ENCODE measurements at regions not wholly inside any gene's neighbourhood (a gene's known extent, or its start where the extent isn't known, plus 50 kb on each side); places are given as distances from the start of the nearest gene placed in this dataset.

DNA sequence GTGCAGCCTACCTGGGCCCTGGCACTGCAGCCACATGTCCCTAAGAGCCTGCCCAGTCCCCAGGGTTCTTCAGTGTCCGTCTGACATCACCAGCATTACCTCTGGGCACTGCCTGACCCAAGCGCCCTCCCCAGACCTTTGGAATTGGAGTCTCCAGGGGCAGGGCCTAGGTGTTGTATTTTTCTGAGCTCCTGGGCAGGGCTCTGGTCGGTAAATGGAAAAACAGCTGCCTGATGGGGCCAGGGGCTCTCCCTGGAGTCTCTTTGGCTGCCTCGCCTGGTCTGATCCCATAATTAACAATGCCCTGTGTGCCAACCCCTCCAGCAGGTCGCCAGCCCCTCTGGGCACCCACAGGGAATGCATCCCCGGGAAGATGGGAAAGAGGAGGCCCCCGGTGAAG is 710.2 kb downstream of the BRD1 start (continued):
- TF ChIP-seq, protein P1, sequence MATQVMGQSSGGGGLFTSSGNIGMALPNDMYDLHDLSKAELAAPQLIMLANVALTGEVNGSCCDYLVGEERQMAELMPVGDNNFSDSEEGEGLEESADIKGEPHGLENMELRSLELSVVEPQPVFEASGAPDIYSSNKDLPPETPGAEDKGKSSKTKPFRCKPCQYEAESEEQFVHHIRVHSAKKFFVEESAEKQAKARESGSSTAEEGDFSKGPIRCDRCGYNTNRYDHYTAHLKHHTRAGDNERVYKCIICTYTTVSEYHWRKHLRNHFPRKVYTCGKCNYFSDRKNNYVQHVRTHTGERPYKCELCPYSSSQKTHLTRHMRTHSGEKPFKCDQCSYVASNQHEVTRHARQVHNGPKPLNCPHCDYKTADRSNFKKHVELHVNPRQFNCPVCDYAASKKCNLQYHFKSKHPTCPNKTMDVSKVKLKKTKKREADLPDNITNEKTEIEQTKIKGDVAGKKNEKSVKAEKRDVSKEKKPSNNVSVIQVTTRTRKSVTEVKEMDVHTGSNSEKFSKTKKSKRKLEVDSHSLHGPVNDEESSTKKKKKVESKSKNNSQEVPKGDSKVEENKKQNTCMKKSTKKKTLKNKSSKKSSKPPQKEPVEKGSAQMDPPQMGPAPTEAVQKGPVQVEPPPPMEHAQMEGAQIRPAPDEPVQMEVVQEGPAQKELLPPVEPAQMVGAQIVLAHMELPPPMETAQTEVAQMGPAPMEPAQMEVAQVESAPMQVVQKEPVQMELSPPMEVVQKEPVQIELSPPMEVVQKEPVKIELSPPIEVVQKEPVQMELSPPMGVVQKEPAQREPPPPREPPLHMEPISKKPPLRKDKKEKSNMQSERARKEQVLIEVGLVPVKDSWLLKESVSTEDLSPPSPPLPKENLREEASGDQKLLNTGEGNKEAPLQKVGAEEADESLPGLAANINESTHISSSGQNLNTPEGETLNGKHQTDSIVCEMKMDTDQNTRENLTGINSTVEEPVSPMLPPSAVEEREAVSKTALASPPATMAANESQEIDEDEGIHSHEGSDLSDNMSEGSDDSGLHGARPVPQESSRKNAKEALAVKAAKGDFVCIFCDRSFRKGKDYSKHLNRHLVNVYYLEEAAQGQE (IDR thresholded peaks at IDR 0.05; ENCODE audit: unreplicated experiment), result no peak

- H2AFZ ChIP-seq, result no peak overlapping the region
- ATAC-seq, result no peak
- TF ChIP-seq, protein P2, sequence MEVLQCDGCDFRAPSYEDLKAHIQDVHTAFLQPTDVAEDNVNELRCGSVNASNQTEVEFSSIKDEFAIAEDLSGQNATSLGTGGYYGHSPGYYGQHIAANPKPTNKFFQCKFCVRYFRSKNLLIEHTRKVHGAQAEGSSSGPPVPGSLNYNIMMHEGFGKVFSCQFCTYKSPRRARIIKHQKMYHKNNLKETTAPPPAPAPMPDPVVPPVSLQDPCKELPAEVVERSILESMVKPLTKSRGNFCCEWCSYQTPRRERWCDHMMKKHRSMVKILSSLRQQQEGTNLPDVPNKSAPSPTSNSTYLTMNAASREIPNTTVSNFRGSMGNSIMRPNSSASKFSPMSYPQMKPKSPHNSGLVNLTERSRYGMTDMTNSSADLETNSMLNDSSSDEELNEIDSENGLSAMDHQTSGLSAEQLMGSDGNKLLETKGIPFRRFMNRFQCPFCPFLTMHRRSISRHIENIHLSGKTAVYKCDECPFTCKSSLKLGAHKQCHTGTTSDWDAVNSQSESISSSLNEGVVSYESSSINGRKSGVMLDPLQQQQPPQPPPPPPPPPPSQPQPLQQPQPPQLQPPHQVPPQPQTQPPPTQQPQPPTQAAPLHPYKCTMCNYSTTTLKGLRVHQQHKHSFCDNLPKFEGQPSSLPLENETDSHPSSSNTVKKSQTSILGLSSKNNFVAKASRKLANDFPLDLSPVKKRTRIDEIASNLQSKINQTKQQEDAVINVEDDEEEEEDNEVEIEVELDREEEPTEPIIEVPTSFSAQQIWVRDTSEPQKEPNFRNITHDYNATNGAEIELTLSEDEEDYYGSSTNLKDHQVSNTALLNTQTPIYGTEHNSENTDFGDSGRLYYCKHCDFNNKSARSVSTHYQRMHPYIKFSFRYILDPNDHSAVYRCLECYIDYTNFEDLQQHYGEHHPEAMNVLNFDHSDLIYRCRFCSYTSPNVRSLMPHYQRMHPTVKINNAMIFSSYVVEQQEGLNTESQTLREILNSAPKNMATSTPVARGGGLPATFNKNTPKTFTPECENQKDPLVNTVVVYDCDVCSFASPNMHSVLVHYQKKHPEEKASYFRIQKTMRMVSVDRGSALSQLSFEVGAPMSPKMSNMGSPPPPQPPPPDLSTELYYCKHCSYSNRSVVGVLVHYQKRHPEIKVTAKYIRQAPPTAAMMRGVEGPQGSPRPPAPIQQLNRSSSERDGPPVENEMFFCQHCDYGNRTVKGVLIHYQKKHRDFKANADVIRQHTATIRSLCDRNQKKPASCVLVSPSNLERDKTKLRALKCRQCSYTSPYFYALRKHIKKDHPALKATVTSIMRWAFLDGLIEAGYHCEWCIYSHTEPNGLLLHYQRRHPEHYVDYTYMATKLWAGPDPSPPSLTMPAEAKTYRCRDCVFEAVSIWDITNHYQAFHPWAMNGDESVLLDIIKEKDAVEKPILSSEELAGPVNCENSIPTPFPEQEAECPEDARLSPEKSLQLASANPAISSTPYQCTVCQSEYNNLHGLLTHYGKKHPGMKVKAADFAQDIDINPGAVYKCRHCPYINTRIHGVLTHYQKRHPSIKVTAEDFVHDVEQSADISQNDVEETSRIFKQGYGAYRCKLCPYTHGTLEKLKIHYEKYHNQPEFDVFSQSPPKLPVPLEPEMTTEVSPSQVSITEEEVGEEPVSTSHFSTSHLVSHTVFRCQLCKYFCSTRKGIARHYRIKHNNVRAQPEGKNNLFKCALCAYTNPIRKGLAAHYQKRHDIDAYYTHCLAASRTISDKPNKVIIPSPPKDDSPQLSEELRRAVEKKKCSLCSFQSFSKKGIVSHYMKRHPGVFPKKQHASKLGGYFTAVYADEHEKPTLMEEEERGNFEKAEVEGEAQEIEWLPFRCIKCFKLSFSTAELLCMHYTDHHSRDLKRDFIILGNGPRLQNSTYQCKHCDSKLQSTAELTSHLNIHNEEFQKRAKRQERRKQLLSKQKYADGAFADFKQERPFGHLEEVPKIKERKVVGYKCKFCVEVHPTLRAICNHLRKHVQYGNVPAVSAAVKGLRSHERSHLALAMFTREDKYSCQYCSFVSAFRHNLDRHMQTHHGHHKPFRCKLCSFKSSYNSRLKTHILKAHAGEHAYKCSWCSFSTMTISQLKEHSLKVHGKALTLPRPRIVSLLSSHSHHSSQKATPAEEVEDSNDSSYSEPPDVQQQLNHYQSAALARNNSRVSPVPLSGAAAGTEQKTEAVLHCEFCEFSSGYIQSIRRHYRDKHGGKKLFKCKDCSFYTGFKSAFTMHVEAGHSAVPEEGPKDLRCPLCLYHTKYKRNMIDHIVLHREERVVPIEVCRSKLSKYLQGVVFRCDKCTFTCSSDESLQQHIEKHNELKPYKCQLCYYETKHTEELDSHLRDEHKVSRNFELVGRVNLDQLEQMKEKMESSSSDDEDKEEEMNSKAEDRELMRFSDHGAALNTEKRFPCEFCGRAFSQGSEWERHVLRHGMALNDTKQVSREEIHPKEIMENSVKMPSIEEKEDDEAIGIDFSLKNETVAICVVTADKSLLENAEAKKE (CRISPR knock-in tag; IDR thresholded peaks at IDR 0.05), result no peak
- no peak for TF ChIP-seq ZNF331 (CRISPR knock-in tag; IDR thresholded peaks at IDR 0.05; ENCODE audit: low read depth)
- no peak for TF ChIP-seq ZNF114 (CRISPR knock-in tag; IDR thresholded peaks at IDR 0.05)
- TF ChIP-seq POLR2AphosphoS5 (IDR thresholded peaks at IDR 0.05; ENCODE audit: low read depth), result no peak
- TF ChIP-seq, protein P1 (IDR thresholded peaks at IDR 0.05; ENCODE audit: unreplicated experiment), result no peak
- TF ChIP-seq CREB1 (CRISPR knock-in tag; IDR thresholded peaks at IDR 0.05; ENCODE audit: low read depth), result no peak
- H3K9me2 ChIP-seq (ENCODE audit: insufficient read depth), result no peaks in the 10 kb centered on the region
- Mint-ChIP-seq H3K9me3 (no peaks in the 10 kb centered on the region), H3K4me1 (peaks cover 23% of the 10 kb centered on the region), H3K4me3 (no peak overlapping the region), H3K36me3 (ENCODE audit: low read depth) (no peaks in the 10 kb centered on the region), H3K27me3 (ENCODE audit: insufficient read depth, low read depth, poor library complexity) (peaks cover 20% of the 10 kb centered on the region), H3K27ac (no peak overlapping the region)
- H3K27ac ChIP-seq (ENCODE audit: low read depth), result no peak overlapping the region
- H3K79me2 ChIP-seq (replicated peaks; ENCODE audit: insufficient read depth), result no peaks in the 10 kb centered on the region
- H3F3A ChIP-seq (replicated peaks; ENCODE audit: low read depth), result no peaks in the 10 kb centered on the region
- H3K4me2 ChIP-seq, result no peak overlapping the region
- H3K4me3 ChIP-seq, result no peak overlapping the region
- H3K36me3 ChIP-seq (ENCODE audit: insufficient read depth), result no peaks in the 10 kb centered on the region
- H3K4me1 ChIP-seq (ENCODE audit: insufficient read depth), result no peaks in the 10 kb centered on the region
- no peaks in the 10 kb centered on the region for H4K20me1 ChIP-seq (replicated peaks; ENCODE audit: insufficient read depth)
- no peaks in the 10 kb centered on the region for H3K27me3 ChIP-seq (ENCODE audit: insufficient read depth)
- DNase-seq (ENCODE audit: low spot score), result no peak
Measured at GRCh38 chr22:49116486-49117120, 711.1 kb downstream of the BRD1 start.

Data from GM23338 (cell line).